ENCODE measurements at regions not wholly inside any gene's neighbourhood (a gene's known extent, or its start where the extent isn't known, plus 50 kb on each side); places are given as distances from the start of the nearest gene placed in this dataset.

GRCh38 chr3:76495216-76495615 lies 544.7 kb upstream of the ROBO2 start:
- TF ChIP-seq CTCF (IDR thresholded peaks at IDR 0.05; ENCODE audit: insufficient read depth, low read length) (no peak), POLR2AphosphoS5 (IDR thresholded peaks at IDR 0.05; ENCODE audit: low read depth) (no peak), REST (IDR thresholded peaks at IDR 0.05; ENCODE audit: insufficient replicate concordance, low read depth) (no peak)

All from HL-60 (cell line).